Liver (tissue), 8 donors: ENCODE measurements at regions not wholly inside any gene's neighbourhood (a gene's known extent, or its start where the extent isn't known, plus 50 kb on each side); places are given as distances from the start of the nearest gene placed in this dataset.

Experiments used
- DNase-seq: peaks from one replicate; pipeline ENCODE4 v3.0.0-alpha.2; 2017; ENCODE audit warnings: low spot score
- H3K27ac ChIP-seq, 2 donors: one replicate each; pipeline ENCODE4 v1.7.0; 2013; ENCODE audit warnings: inconsistent platforms in 2 of 2, low read length in 2 of 2, control low read depth in 1 of 2, low read depth in 1 of 2, mild to moderate bottlenecking in 1 of 2
- H3K27me3 ChIP-seq, 4 donors: one replicate each; pipeline versions ENCODE4 v1.6.1 to v1.7.0; 2013; ENCODE audit warnings: low read length in 3 of 4, inconsistent platforms in 1 of 4, mild to moderate bottlenecking in 1 of 4, moderate library complexity in 1 of 4; ENCODE audit not compliant: control insufficient read depth in 4 of 4, insufficient read depth in 4 of 4
- H3K36me3 ChIP-seq, 4 donors: one replicate each; pipeline versions ENCODE4 v1.6.1 to v1.7.0; 2013; ENCODE audit warnings: low read length in 3 of 4, mild to moderate bottlenecking in 3 of 4, low read depth in 1 of 4, moderate library complexity in 1 of 4; ENCODE audit not compliant: control insufficient read depth in 4 of 4, insufficient read depth in 3 of 4
- H3K4me1 ChIP-seq, 4 donors: one replicate each; pipeline versions ENCODE4 v1.6.1 to v1.7.0; 2013; ENCODE audit warnings: low read length in 3 of 4, mild to moderate bottlenecking in 3 of 4, moderate library complexity in 1 of 4; ENCODE audit not compliant: control insufficient read depth in 4 of 4, insufficient read depth in 4 of 4
- H3K4me3 ChIP-seq, 3 donors: one replicate each; pipeline versions ENCODE4 v1.6.1 to v1.7.0; 2013; ENCODE audit warnings: low read length in 3 of 3, control low read depth in 1 of 3, low read depth in 1 of 3, mild to moderate bottlenecking in 1 of 3
- H3K9ac ChIP-seq, 2 donors: one replicate each; pipeline ENCODE4 v1.7.0; 2013; ENCODE audit warnings: low read length in 2 of 2, mild to moderate bottlenecking in 2 of 2, moderate library complexity in 2 of 2, control low read depth in 1 of 2, low read depth in 1 of 2
- H3K9me3 ChIP-seq, 4 donors: one replicate each; pipeline versions ENCODE4 v1.6.1 to v1.7.0; 2013; ENCODE audit warnings: low read length in 3 of 4; ENCODE audit not compliant: control insufficient read depth in 4 of 4
- EGR1 ChIP-seq, 2 donors: IDR thresholded peaks; 2 replicates each; pipeline ENCODE4 v1.6.1; 2016 to 2018; ENCODE audit warnings: antibody characterized with exemption in 2 of 2, low read depth in 2 of 2
- FOXA1 ChIP-seq: IDR thresholded peaks from 2 replicates; pipeline ENCODE4 v1.6.1; 2016; ENCODE audit warnings: antibody characterized with exemption
- FOXA2 ChIP-seq: IDR thresholded peaks from 2 replicates; pipeline ENCODE4 v1.6.1; 2016; ENCODE audit warnings: antibody characterized with exemption
- GABPA ChIP-seq, 2 donors: IDR thresholded peaks in 1 of 2; conservative IDR thresholded peaks in 1 of 2; 2 replicates each; pipeline ENCODE4 v1.6.1; 2016; ENCODE audit warnings: antibody characterized with exemption in 2 of 2, mild to moderate bottlenecking in 1 of 2, moderate library complexity in 1 of 2
- HNF4A ChIP-seq, 2 donors: conservative IDR thresholded peaks; 2 replicates each; pipeline ENCODE4 v1.6.1; 2016; ENCODE audit warnings: antibody characterized with exemption in 2 of 2, mild to moderate bottlenecking in 2 of 2
- HNF4G ChIP-seq: IDR thresholded peaks from 2 replicates; pipeline ENCODE4 v1.6.1; 2016; ENCODE audit warnings: antibody characterized with exemption
- JUND ChIP-seq, 2 donors: IDR thresholded peaks; 2 replicates each; pipeline ENCODE4 v1.6.1; 2016; ENCODE audit warnings: antibody characterized with exemption in 2 of 2
- NR2F2 ChIP-seq: IDR thresholded peaks from 2 replicates; pipeline ENCODE4 v1.6.1; 2016; ENCODE audit warnings: antibody characterized with exemption
- RAD21 ChIP-seq, 2 donors: IDR thresholded peaks; 2 replicates each; pipeline ENCODE4 v1.6.1; 2016; ENCODE audit warnings: antibody characterized with exemption in 2 of 2, mild to moderate bottlenecking in 2 of 2
- RXRA ChIP-seq, 2 donors: IDR thresholded peaks; 2 replicates each; pipeline ENCODE4 v1.6.1; 2017 to 2018; ENCODE audit warnings: antibody characterized with exemption in 2 of 2, mild to moderate bottlenecking in 1 of 2
- SP1 ChIP-seq: IDR thresholded peaks from 2 replicates; pipeline ENCODE4 v1.6.1; 2018; ENCODE audit warnings: antibody characterized with exemption, mild to moderate bottlenecking
- TAF1 ChIP-seq: conservative IDR thresholded peaks from 2 replicates; pipeline ENCODE4 v1.6.1; 2016; ENCODE audit warnings: antibody characterized with exemption, mild to moderate bottlenecking
- YY1 ChIP-seq: IDR thresholded peaks from 2 replicates; pipeline ENCODE4 v1.6.1; 2016; ENCODE audit warnings: antibody characterized with exemption, mild to moderate bottlenecking
- WGBS: extraction: QIAGEN DNeasy Blood & Tissue Kit; methylation state at CpG from one replicate; pipeline ENCODE4 v1.1.7; 2013; 5-methylcytosine and 5-hydroxymethylcytosine counted together
- TF ChIP-seq, protein P1 (sequence below): fragments of 150-350 bp; IDR thresholded peaks from 2 replicates; pipeline ENCODE4 v1.5.1; 2017; ENCODE audit warnings: improper control_type of control experiment, low read depth, low read length; ENCODE audit not compliant: missing input control
- TF ChIP-seq, protein P2 (sequence below): IDR thresholded peaks from 2 replicates; pipeline ENCODE4 v1.6.1; 2016; ENCODE audit warnings: antibody characterized with exemption
- TF ChIP-seq, protein P3 (sequence below): IDR thresholded peaks from 2 replicates; pipeline ENCODE4 v1.6.1; 2016; ENCODE audit warnings: antibody characterized with exemption
- TF ChIP-seq, protein P4 (sequence below): IDR thresholded peaks from 2 replicates; pipeline ENCODE4 v1.6.1; 2016; ENCODE audit warnings: antibody characterized with exemption, mild to moderate bottlenecking
- donor health status: healthy.
- donor health status: healthy.
- donor health status: healthy.
- donor health status: healthy.
- donor health status: healthy.

DNA sequence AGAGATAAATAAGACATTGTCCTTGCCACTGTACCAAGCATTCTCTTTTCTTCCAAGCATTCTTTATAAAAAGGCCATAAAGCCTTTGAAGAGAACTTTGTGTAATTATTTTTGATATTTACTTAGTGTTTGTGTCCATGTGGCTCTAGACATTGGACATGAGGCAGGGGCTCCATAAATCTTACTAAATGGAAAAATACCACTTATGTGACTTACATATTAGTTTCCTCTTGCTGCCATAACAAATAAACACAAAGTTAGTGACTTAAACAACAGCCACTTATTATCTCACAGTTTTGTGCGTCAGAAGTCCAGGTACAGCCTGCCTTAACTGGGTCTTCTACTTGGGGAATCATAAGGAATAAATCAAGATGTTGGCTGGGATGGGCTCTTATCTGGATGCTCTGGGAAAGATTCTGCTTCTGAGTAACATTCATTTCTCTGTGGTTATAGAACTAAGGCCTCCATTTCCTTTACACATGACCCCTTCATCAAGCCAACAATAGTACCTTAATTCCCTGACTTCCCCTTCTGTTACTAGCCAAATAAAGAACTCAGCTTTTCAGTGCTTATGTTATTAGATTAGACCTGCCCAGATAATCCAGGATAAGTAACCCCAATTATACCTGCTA lies 59.9 kb upstream of the COL8A1 start:
- no peak for DNase-seq
- Histone ChIP-seq H3K27ac (no peak overlapping the region), H3K9me3 (peaks cover 0 to 9% (median 0%) of the 10 kb centered on the region in 4 donors), H3K4me1 (peaks cover 0 to 1% (median 0%) of the 10 kb centered on the region in 4 donors), H3K27me3 (no peaks in the 10 kb centered on the region), H3K36me3 (no peaks in the 10 kb centered on the region), H3K4me3 (no peak overlapping the region), H3K9ac (no peak overlapping the region)
- WGBS, result 75% methylated on average over 1 of the region's 1 CpG
- TF ChIP-seq, protein P1, sequence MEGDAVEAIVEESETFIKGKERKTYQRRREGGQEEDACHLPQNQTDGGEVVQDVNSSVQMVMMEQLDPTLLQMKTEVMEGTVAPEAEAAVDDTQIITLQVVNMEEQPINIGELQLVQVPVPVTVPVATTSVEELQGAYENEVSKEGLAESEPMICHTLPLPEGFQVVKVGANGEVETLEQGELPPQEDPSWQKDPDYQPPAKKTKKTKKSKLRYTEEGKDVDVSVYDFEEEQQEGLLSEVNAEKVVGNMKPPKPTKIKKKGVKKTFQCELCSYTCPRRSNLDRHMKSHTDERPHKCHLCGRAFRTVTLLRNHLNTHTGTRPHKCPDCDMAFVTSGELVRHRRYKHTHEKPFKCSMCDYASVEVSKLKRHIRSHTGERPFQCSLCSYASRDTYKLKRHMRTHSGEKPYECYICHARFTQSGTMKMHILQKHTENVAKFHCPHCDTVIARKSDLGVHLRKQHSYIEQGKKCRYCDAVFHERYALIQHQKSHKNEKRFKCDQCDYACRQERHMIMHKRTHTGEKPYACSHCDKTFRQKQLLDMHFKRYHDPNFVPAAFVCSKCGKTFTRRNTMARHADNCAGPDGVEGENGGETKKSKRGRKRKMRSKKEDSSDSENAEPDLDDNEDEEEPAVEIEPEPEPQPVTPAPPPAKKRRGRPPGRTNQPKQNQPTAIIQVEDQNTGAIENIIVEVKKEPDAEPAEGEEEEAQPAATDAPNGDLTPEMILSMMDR, result no peak
- TF ChIP-seq FOXA1 (no peak), SP1 (no peak), FOXA2 (no peak), EGR1 (IDR thresholded peaks at IDR 0.05; ENCODE audit: low read depth in 2 of 2) (no peak), YY1 (no peak), HNF4G (no peak), NR2F2 (no peak), HNF4A (conservative IDR thresholded peaks at IDR 0.05) (no peak), RXRA (IDR thresholded peaks at IDR 0.05) (no peak)
- TF ChIP-seq, protein P2, sequence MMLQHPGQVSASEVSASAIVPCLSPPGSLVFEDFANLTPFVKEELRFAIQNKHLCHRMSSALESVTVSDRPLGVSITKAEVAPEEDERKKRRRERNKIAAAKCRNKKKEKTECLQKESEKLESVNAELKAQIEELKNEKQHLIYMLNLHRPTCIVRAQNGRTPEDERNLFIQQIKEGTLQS, result no peak

DNA sequence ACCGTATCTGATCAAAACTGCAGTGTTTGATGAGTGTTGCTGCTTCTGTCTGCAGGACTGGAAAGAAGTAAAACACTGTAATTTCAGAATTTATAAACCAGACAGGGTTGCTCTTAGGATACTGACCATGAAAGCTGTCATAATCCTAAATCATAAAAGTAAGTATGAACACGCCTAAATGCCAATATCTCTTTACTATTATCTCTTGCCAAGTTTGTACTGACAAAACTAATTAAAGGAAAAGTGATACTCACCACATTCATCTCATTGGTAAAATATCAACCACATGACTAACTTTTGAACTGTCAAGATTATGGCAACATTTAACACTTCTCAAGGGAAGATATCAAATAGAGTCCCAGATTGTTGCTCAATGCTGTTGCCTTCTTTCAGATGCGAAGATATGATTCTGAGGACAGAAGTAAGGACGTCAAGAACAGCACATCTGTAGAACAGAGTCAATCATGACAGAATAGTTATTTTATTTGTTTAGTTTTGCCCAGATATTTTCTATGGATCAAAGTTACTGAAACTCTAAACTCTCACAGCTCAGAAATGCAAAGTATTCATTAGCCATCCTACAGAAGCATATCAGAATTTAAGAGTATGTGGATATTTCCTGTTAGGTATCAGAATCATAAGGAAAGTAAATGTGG lies 61.4 kb upstream of the COL8A1 start:
- Histone ChIP-seq H3K9ac (no peak overlapping the region), H3K27ac (no peak overlapping the region), H3K9me3 (peaks cover 0 to 9% (median 0%) of the 10 kb centered on the region in 4 donors), H3K36me3 (no peaks in the 10 kb centered on the region), H3K4me1 (peaks cover 0 to 1% (median 0%) of the 10 kb centered on the region in 4 donors), H3K27me3 (no peaks in the 10 kb centered on the region), H3K4me3 (no peak overlapping the region)
- DNase-seq, result no peak
- no peak for TF ChIP-seq TAF1
- 63% methylated on average over 4 of the region's 4 CpGs for whole genome bisulfite sequencing

DNA sequence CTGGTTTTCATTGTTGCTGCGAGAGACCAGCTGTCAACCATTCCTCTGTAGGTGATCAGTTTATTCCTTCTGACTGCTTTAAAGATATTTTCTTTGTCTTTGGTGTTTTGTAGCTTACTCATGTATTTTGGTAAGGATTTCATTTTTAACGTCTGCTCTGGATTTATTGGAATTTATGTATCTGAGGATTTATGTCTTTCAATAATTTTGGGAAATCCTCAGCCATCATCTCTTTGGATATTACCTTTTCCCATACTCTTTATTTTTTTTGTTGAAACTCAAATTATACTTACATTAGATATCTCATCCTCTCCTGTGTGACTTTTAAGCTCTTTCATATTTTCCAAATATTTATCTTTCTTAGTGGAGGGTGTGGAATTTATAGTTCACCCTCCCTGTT lies 62.7 kb upstream of the COL8A1 start:
- DNase-seq, result no peak
- H3K4me1 ChIP-seq, result no peaks in the 10 kb centered on the region
- H3K36me3 ChIP-seq, result no peaks in the 10 kb centered on the region
- no peak overlapping the region for H3K27ac ChIP-seq
- H3K9me3 ChIP-seq, result peaks cover 0 to 9% (median 0%) of the 10 kb centered on the region in 4 donors
- no peaks in the 10 kb centered on the region for H3K27me3 ChIP-seq
- 77% methylated on average over 2 of the region's 2 CpGs for WGBS
- no peak overlapping the region for H3K4me3 ChIP-seq
- H3K9ac ChIP-seq, result no peak overlapping the region
- TF ChIP-seq NR2F2 (no peak), SP1 (no peak), GABPA (IDR thresholded peaks at IDR 0.05 in 1 of 2, conservative IDR thresholded peaks at IDR 0.05 in 1 of 2) (no peak), EGR1 (IDR thresholded peaks at IDR 0.05; ENCODE audit: low read depth in 2 of 2) (no peak), FOXA1 (no peak), YY1 (no peak), RXRA (IDR thresholded peaks at IDR 0.05) (no peak), JUND (IDR thresholded peaks at IDR 0.05) (no peak), RAD21 (IDR thresholded peaks at IDR 0.05) (no peak)
- TF ChIP-seq, protein P1, result no peak
- TF ChIP-seq, protein P3, sequence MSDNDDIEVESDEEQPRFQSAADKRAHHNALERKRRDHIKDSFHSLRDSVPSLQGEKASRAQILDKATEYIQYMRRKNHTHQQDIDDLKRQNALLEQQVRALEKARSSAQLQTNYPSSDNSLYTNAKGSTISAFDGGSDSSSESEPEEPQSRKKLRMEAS, result no peak
- TF ChIP-seq, protein P4, sequence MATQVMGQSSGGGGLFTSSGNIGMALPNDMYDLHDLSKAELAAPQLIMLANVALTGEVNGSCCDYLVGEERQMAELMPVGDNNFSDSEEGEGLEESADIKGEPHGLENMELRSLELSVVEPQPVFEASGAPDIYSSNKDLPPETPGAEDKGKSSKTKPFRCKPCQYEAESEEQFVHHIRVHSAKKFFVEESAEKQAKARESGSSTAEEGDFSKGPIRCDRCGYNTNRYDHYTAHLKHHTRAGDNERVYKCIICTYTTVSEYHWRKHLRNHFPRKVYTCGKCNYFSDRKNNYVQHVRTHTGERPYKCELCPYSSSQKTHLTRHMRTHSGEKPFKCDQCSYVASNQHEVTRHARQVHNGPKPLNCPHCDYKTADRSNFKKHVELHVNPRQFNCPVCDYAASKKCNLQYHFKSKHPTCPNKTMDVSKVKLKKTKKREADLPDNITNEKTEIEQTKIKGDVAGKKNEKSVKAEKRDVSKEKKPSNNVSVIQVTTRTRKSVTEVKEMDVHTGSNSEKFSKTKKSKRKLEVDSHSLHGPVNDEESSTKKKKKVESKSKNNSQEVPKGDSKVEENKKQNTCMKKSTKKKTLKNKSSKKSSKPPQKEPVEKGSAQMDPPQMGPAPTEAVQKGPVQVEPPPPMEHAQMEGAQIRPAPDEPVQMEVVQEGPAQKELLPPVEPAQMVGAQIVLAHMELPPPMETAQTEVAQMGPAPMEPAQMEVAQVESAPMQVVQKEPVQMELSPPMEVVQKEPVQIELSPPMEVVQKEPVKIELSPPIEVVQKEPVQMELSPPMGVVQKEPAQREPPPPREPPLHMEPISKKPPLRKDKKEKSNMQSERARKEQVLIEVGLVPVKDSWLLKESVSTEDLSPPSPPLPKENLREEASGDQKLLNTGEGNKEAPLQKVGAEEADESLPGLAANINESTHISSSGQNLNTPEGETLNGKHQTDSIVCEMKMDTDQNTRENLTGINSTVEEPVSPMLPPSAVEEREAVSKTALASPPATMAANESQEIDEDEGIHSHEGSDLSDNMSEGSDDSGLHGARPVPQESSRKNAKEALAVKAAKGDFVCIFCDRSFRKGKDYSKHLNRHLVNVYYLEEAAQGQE, result no peak
- TF ChIP-seq, protein P2, result no peak
